Hepatic stellate cell (primary cell): ENCODE measurements at regions not wholly inside any gene's neighbourhood (a gene's known extent, or its start where the extent isn't known, plus 50 kb on each side); places are given as distances from the start of the nearest gene placed in this dataset.
"Not testable (repeated sequence)": the region's sequence is repeated elsewhere in the genome, so short reads cannot be mapped to it uniquely, and the experiment has no call there.

Experiments used
- DNase-seq: peaks from one replicate; pipeline ENCODE4 v3.0.0; 2011; ENCODE audit warnings: low spot score

GRCh38 chr4:127491571-127491970 is 141.2 kb upstream of the INTU start:
- DNase-seq, result no peak

- not testable (repeated sequence) for DNase-seq
Observed at GRCh38 chr4:127496875-127497274, 135.9 kb upstream of the INTU start.

- DNase-seq, result no peak
Observed at GRCh38 chr4:127498366-127498765, 134.4 kb upstream of the INTU start.

- no peak for DNase-seq
Observed at GRCh38 chr4:127500242-127500641, 132.5 kb upstream of the INTU start.

GRCh38 chr4:127501103-127501502 is 131.7 kb upstream of the INTU start:
- no peak for DNase-seq

GRCh38 chr4:127503111-127503510 is 129.6 kb upstream of the INTU start:
- DNase-seq, result no peak

GRCh38 chr4:127505203-127505602 is 127.6 kb upstream of the INTU start:
- DNase-seq, result no peak

- no peak for DNase-seq
Observed at GRCh38 chr4:127506283-127506682, 126.5 kb upstream of the INTU start.

- DNase-seq, result no peak
Observed at GRCh38 chr4:127509155-127509554, 123.6 kb upstream of the INTU start.

- not testable (repeated sequence) for DNase-seq
Observed at GRCh38 chr4:127512672-127513071, 120.1 kb upstream of the INTU start.

- not testable (repeated sequence) for DNase-seq
Observed at GRCh38 chr4:127515259-127515658, 117.5 kb upstream of the INTU start.

- DNase-seq, result no peak
Observed at GRCh38 chr4:127518046-127518445, 114.7 kb upstream of the INTU start.

GRCh38 chr4:127521463-127521862 is 111.3 kb upstream of the INTU start:
- DNase-seq, result no peak

- no peak for DNase-seq
Observed at GRCh38 chr4:127523369-127523768, 109.4 kb upstream of the INTU start.

GRCh38 chr4:127525608-127526007 is 107.1 kb upstream of the INTU start:
- no peak for DNase-seq

GRCh38 chr4:127528302-127528701 is 104.5 kb upstream of the INTU start:
- no peak for DNase-seq

- DNase-seq, result not testable (repeated sequence)
Observed at GRCh38 chr4:127529879-127530278, 102.9 kb upstream of the INTU start.

GRCh38 chr4:127533028-127533700 is 99.6 kb upstream of the INTU start:
- DNase-seq, result no peak

GRCh38 chr4:127534041-127534825 is 98.5 kb upstream of the INTU start:
- no peak for DNase-seq

GRCh38 chr4:127538016-127538415 is 94.7 kb upstream of the INTU start:
- DNase-seq, result no peak

- no peak for DNase-seq
Observed at GRCh38 chr4:127540497-127541025, 92.2 kb upstream of the INTU start.

GRCh38 chr4:127545271-127545670 is 87.5 kb upstream of the INTU start:
- no peak for DNase-seq
